ENCODE measurements at regions not wholly inside any gene's neighbourhood (a gene's known extent, or its start where the extent isn't known, plus 50 kb on each side); places are given as distances from the start of the nearest gene placed in this dataset.

DNA sequence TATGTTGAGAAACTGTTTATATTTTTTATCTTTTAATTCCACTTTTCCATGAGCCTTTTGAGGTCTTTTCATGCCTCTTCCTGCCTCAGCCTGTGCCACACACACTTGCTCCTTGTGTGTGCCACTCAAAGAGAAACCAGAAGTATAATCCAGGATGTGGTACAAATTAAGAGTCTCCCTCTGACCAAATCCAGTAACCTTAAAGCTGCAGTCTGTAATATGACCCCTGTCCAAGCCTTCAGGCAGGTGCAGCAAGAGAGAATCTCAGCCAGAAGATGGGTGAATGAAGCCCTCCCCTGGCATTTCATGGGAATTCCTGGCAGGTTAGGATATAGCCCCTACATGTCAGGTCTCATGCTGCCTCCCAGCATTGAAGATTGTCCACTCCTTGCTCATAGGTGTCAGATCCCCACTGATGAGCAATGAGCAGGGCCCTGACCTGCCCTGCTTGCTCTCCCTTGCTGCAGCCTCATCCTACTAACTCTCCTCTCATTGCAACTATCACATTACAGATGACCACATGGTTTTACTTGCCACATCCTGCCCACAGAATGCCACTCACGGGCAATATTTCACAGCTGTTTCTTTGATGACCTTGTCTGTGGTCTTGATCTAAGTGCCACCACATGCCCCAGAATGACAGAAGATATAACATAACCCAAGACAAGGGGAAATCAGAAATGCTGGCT, 169.3 kb downstream of the SEC16B start:
- TF ChIP-seq POLR2A (IDR thresholded peaks at IDR 0.05) (no peak), CTCF (IDR thresholded peaks at IDR 0.05) (no peak), POLR2AphosphoS5 (IDR thresholded peaks at IDR 0.05) (no peak), EP300 (IDR thresholded peaks at IDR 0.05) (no peak)
